BE2C (cell line): ENCODE measurements at regions not wholly inside any gene's neighbourhood (a gene's known extent, or its start where the extent isn't known, plus 50 kb on each side); places are given as distances from the start of the nearest gene placed in this dataset.

ENCODE experiments used
- DNase-seq: peaks from one replicate; pipeline ENCODE4 v3.0.0-alpha.2; 2020
- H3K27me3 ChIP-seq: fragments of 250-450 bp; sonication (Bioruptor Pico); 2 replicates; pipeline ENCODE4 v1.5.1; 2020; ENCODE audit warnings: mild to moderate bottlenecking
- H3K36me3 ChIP-seq: fragments of 250-450 bp; sonication (Bioruptor Pico); 2 replicates; pipeline ENCODE4 v1.5.1; 2020; ENCODE audit warnings: mild to moderate bottlenecking
- H3K4me1 ChIP-seq: fragments of 250-450 bp; sonication (Bioruptor Pico); 2 replicates; pipeline ENCODE4 v1.5.1; 2020
- H3K4me3 ChIP-seq: 2 replicates; pipeline ENCODE4 v1.5.1; 2011; ENCODE audit warnings: low read depth, low read length
- H3K9me3 ChIP-seq: fragments of 250-450 bp; sonication (Bioruptor Pico); 2 replicates; pipeline ENCODE4 v1.5.1; 2020
- TF ChIP-seq, protein P1 (sequence below): IDR thresholded peaks from 2 replicates; pipeline ENCODE4 v1.5.1; 2012; ENCODE audit warnings: mild to moderate bottlenecking, low read depth, low read length

GRCh38 chr7:97680622-97681021 is 51.3 kb upstream of the TAC1 start:
- no peak overlapping the region for H3K4me3 ChIP-seq
- no peaks in the 10 kb centered on the region for H3K4me1 ChIP-seq
- no peaks in the 10 kb centered on the region for H3K36me3 ChIP-seq
- DNase-seq = no peak
- H3K9me3 ChIP-seq = no peaks in the 10 kb centered on the region
- H3K27me3 ChIP-seq = no peaks in the 10 kb centered on the region
- TF ChIP-seq, protein P1, sequence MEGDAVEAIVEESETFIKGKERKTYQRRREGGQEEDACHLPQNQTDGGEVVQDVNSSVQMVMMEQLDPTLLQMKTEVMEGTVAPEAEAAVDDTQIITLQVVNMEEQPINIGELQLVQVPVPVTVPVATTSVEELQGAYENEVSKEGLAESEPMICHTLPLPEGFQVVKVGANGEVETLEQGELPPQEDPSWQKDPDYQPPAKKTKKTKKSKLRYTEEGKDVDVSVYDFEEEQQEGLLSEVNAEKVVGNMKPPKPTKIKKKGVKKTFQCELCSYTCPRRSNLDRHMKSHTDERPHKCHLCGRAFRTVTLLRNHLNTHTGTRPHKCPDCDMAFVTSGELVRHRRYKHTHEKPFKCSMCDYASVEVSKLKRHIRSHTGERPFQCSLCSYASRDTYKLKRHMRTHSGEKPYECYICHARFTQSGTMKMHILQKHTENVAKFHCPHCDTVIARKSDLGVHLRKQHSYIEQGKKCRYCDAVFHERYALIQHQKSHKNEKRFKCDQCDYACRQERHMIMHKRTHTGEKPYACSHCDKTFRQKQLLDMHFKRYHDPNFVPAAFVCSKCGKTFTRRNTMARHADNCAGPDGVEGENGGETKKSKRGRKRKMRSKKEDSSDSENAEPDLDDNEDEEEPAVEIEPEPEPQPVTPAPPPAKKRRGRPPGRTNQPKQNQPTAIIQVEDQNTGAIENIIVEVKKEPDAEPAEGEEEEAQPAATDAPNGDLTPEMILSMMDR = no peak
